NCI-H510A (cell line): ENCODE measurements at regions not wholly inside any gene's neighbourhood (a gene's known extent, or its start where the extent isn't known, plus 50 kb on each side); places are given as distances from the start of the nearest gene placed in this dataset.
"Not testable (repeated sequence)": the region's sequence is repeated elsewhere in the genome, so short reads cannot be mapped to it uniquely, and the experiment has no call there.

Experiments used
- DNase-seq: peaks from one replicate; lab custom pipeline; 2025; lab: John Stamatoyannopoulos, UW

GRCh38 chr2:235402422-235402821 lies 91.4 kb upstream of the AGAP1 start:
- no peak for DNase-seq

GRCh38 chr2:235405612-235406361 lies 88.1 kb upstream of the AGAP1 start:
- no peak for DNase-seq

GRCh38 chr2:235406430-235406829 lies 87.4 kb upstream of the AGAP1 start:
- no peak for DNase-seq

DNA sequence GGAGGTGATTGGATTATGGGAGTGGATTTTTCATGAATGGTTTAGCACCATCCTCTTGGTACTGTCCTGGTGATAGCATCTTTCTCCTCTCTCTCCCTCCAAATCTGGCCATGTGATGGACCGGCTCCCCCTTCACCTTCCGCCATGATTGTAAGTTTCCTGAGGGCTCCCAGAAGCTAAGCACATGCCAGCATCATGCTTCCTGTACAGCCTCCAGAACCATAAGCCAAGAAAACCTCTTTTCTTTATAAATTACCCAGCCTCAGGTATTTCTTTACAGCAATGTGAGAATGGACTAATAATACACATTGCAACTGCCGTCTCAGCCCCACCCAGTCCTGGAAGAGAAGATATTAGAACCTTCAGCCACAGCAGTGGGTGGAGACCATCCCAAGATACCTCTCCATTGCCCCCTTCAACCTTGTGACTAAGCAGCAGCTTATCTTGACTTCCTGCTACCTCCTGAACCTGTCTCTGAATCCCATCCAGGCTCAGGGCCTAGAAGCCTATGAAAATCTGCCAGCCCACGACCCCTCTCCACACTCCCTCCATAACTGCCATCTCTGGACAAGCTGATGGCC lies 81.8 kb upstream of the AGAP1 start:
- no peak for DNase-seq

DNA sequence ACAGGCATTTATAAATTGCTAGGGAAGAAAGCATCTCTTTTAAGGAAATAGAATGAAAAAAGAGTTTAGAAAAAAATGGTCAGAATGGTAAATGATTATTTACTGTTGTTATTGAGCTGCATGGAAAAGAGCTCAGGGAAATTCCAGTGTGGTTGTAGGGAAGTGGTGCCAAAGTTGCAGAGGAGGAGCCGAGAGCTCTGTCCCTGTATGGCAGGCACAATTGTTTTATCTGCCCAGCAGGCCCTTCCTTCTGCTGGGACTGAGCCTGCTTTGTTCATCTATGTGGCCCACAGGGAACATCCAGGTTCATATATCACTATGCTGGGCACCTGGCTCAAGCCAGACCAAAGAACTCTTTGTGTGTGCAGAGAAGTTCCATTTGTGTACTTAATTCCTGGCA lies 80.8 kb upstream of the AGAP1 start:
- no peak for DNase-seq

DNA sequence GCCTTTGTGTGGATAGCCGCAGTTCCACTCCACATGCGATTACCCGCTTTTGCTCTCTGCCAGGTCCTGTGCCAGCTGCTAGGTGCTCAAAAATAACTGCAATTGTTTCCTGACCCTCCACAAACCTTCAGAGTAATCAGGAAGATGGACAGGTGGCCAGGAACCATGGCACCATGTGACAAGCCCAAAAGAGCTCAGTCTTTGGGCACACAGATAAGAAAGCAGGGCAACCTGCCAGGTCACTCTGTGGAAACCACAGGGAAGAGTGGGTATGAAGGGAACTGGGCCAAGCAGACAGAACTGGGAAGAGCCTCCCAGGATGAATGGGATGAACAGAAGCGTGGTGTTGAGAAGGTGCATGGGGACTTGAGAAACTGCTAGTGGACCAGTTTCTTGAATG lies 79.4 kb upstream of the AGAP1 start:
- peak; percentile 6 for DNase-seq

GRCh38 chr2:235416858-235417499 lies 76.9 kb upstream of the AGAP1 start:
- peak; percentile 57 for DNase-seq

GRCh38 chr2:235418918-235419317 lies 74.9 kb upstream of the AGAP1 start:
- no peak for DNase-seq

DNA sequence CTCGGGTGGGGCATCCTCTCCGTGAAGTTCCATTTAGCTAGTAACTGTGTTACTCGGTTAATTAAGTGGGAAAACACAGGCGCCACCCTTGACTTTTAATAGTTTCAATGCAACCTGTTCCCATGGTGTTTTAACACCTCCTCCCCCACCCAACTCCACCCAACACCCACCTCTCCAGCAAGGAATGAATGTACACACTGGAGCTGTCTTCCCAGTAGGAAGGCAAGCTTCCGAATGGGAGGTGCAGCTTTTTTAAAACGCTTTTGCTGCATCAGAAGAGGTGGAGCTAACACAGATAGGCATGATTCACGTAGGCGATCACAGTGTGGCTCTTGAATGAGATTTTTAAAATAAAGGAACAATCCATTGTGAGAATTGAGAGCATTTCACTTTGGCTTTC lies 73.8 kb upstream of the AGAP1 start:
- no peak for DNase-seq

DNA sequence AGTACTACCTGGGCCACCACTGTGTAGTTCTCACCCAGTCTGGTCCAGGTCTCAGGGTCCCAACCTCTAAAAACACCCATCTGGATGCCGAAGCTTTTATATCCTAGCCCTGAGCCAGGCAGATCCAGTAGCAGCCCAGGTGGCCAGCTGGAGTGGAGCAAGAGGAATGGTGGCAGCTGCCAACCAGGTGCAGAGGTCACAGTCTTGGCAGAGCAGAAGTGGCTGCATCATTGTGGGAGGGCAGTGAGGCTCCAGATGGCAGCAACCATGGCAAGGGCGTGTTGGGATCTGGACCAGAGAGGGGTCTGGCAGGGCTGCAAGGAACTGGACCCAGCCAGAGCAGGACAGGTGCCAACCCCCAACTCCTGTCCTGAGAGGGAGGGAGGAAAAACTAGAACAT lies 72.2 kb upstream of the AGAP1 start:
- DNase-seq = peak; percentile 10

GRCh38 chr2:235430366-235431083 lies 63.3 kb upstream of the AGAP1 start:
- DNase-seq = no peak

DNA sequence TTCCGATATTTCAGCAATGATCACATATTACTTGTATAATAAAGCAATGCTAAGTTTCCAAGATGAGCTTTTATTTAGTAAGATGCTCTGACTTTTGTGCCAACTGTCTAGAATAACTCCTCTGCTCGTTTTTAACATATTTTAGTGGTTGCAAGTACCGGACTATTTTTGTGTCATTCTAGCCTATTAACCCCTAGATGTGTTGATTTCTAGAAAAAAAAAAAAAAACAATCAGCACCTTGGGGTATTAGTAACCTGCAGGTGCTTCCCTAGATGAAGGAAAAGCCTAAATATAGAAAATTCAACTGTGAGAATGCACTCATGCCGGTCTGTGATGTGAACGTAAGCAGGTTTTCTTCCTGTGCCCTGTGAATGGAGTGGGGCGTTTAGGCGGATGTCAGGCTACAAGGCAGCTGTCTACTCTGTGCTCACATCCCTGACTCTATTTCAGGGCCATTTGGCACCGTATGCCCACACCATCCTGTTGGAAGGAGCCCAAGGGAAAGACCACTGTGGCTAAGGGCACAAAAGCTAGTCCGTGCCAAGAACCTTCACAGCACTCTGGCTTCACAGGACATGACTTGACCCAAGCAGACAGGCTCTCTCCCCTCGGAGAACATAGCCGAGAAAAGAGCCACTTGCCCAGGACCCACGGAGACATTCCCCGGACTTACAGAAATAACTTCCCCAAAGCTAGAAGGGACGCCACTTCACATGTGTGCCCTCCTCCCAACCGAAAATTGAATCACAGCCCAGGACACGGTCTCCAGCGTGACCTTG lies 60.9 kb upstream of the AGAP1 start:
- no peak for DNase-seq

GRCh38 chr2:235433860-235434259 lies 60.0 kb upstream of the AGAP1 start:
- DNase-seq = no peak

DNA sequence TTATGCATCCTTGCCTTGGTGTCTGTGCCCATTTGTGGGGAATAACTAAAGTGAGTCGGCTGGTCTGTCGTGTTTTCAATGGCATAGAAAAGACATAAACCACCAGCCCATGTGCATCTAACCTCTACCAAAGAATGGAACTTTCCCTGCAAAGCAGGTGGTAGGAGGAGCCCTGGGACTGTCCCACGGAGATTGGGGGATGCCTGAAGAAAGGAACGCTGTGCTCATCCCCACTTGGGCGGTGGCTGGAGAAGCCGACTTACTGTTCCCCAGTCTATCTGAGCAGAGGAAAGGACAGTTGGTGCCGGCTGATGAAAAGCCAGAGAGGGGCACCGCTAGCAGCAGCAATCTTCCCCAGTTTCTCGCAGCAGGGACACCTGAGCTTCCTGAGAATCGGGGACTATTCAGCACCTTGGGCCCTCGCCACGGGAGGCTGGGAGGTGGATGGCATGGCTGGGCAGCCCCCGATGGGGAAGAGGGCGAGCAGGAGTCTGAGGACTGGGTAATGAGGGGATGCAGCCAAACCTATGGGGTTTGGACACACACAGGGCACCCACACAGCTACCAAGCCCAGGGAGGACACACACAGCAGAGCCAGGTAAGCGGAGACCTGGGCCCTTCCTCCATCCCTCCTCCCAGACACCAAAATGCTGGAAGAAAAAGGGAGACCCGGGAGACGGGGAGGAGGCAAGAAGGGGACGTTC lies 53.7 kb upstream of the AGAP1 start:
- DNase-seq = no peak

GRCh38 chr2:235443580-235443979 lies 50.3 kb upstream of the AGAP1 start:
- not testable (repeated sequence) for DNase-seq
